ENCODE measurements at regions not wholly inside any gene's neighbourhood (a gene's known extent, or its start where the extent isn't known, plus 50 kb on each side); places are given as distances from the start of the nearest gene placed in this dataset.

DNA sequence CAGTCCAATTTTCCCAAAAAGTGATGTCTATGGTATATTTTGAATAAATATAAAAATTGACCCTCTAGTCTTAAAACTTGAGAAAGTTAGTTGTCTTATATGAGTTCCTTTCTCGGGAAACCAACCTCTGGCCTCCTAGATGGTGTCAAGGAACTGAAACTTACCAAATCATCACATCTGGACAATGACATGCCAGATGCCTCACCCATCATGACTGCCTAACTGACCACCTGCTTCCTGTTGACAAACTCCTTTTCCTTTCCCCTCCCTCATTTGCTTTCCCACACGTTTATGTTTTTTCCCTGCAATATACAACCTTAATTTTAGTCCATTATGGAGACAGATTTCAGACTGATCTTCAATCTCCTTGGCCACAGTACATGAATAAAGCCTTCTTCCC is 731.0 kb downstream of the EPHA7 start:
- TF ChIP-seq EZH2 (IDR thresholded peaks at IDR 0.05; ENCODE audit: borderline replicate concordance, control insufficient read depth, low read depth, low read length) (no peak), NBN (IDR thresholded peaks at IDR 0.05) (no peak), RCOR1 (conservative IDR thresholded peaks at IDR 0.05; ENCODE audit: low read depth, low read length) (no peak), CEBPB (IDR thresholded peaks at IDR 0.05; ENCODE audit: borderline replicate concordance in 1 of 2, low read depth in 2 of 2, low read length in 2 of 2) (no peak), CBFB (IDR thresholded peaks at IDR 0.05; ENCODE audit: low read depth) (no peak), SPI1 (IDR thresholded peaks at IDR 0.05; ENCODE audit: borderline replicate concordance, insufficient read depth, low read depth, low read length) (peak; percentile 21; the same call in 1 of the 2 replicates), ZNF384 (IDR thresholded peaks at IDR 0.05; ENCODE audit: borderline replicate concordance, low read depth, low read length) (no peak), HDAC6 (IDR thresholded peaks at IDR 0.05; ENCODE audit: unreplicated experiment) (no peak), POLR2A (IDR thresholded peaks at IDR 0.05; ENCODE audit: low read depth, low read length) (no peak), CBX3 (IDR thresholded peaks at IDR 0.05; ENCODE audit: borderline replicate concordance, low read depth) (no peak), SUZ12 (IDR thresholded peaks at IDR 0.05; ENCODE audit: unreplicated experiment) (no peak)
- TF ChIP-seq, protein P1, sequence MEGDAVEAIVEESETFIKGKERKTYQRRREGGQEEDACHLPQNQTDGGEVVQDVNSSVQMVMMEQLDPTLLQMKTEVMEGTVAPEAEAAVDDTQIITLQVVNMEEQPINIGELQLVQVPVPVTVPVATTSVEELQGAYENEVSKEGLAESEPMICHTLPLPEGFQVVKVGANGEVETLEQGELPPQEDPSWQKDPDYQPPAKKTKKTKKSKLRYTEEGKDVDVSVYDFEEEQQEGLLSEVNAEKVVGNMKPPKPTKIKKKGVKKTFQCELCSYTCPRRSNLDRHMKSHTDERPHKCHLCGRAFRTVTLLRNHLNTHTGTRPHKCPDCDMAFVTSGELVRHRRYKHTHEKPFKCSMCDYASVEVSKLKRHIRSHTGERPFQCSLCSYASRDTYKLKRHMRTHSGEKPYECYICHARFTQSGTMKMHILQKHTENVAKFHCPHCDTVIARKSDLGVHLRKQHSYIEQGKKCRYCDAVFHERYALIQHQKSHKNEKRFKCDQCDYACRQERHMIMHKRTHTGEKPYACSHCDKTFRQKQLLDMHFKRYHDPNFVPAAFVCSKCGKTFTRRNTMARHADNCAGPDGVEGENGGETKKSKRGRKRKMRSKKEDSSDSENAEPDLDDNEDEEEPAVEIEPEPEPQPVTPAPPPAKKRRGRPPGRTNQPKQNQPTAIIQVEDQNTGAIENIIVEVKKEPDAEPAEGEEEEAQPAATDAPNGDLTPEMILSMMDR (IDR thresholded peaks at IDR 0.05 in 2 of 3, conservative IDR thresholded peaks at IDR 0.05 in 1 of 3; ENCODE audit: control insufficient read depth in 2 of 3, extremely low read depth in 1 of 3, insufficient read depth in 1 of 3, low read depth in 3 of 3, low read length in 3 of 3) = no peak

All from GM12878 (cell line).